ENCODE measurements at regions not wholly inside any gene's neighbourhood (a gene's known extent, or its start where the extent isn't known, plus 50 kb on each side); places are given as distances from the start of the nearest gene placed in this dataset.

DNA sequence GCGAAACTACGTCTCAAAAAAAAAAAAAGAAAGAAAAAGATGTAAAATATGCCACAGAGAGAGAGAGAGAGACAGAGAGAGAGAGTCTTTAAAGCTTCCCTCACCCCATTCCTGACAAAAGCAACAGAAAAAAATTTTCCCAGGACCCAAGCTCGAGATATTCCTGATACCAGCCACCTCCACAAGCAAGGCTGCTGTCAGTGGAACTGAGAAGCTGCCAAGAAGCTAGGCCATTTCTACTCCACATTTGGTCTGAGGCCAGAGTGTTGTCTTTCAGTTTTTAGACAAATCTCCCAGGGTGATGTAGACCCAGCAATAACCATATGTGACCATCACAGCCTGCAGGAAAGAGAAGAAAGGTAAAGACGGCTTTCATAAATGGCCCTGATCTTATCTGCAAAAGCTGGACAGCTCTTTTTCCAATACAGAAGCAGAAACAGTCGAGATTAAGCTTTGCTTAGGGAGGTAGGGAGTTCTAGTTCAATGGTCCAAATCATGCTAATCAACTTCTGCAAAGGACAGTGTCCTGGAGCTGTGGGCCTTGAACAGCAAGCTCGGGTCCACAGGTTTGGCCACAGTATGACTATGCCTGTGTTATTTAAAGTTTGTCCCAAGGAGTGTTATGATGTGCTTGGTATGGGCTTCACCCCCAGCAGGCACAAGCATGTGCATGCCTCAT lies 130.3 kb upstream of the NUDT4 start:
- TF ChIP-seq, protein P1, sequence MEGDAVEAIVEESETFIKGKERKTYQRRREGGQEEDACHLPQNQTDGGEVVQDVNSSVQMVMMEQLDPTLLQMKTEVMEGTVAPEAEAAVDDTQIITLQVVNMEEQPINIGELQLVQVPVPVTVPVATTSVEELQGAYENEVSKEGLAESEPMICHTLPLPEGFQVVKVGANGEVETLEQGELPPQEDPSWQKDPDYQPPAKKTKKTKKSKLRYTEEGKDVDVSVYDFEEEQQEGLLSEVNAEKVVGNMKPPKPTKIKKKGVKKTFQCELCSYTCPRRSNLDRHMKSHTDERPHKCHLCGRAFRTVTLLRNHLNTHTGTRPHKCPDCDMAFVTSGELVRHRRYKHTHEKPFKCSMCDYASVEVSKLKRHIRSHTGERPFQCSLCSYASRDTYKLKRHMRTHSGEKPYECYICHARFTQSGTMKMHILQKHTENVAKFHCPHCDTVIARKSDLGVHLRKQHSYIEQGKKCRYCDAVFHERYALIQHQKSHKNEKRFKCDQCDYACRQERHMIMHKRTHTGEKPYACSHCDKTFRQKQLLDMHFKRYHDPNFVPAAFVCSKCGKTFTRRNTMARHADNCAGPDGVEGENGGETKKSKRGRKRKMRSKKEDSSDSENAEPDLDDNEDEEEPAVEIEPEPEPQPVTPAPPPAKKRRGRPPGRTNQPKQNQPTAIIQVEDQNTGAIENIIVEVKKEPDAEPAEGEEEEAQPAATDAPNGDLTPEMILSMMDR (IDR thresholded peaks at IDR 0.05): no peak
- no peak for TF ChIP-seq POLR2A (IDR thresholded peaks at IDR 0.05)

Data from Peyer's patch (tissue), 4 donors.